Panc1 (cell line): ENCODE measurements at regions not wholly inside any gene's neighbourhood (a gene's known extent, or its start where the extent isn't known, plus 50 kb on each side); places are given as distances from the start of the nearest gene placed in this dataset.

Source experiments
- ATAC-seq: fragments of 200-7000 bp; cut with Tn5 transposase; 2 replicates; pipeline ENCODE4 v1.9.1; 2020; ENCODE audit warnings: mild to moderate bottlenecking, moderate library complexity
- BruUV-seq: library from RNA; stranded (reverse); fragments of 400-500 nt; replicated peaks from 2 replicates; lab custom pipeline; 2021; lab: Mats Ljungman, UMichigan
- CTCF ChIA-PET: fragments of 300-600 bp; sonication (Branson Sonifier 250); formaldehyde crosslinking; loops from one replicate; lab custom pipeline; 2022; ENCODE audit warnings: antibody characterized with exemption; lab: Charles Lee
- POLR2A ChIA-PET: fragments of 300-600 bp; sonication (Branson Sonifier 250); formaldehyde crosslinking; loops from one replicate; lab custom pipeline; 2022; ENCODE audit warnings: antibody characterized with exemption; lab: Charles Lee
- DNase-seq: peaks from one replicate; pipeline ENCODE4 v3.0.0-alpha.2; 2010; ENCODE audit warnings: low read depth, low spot score
- H3K27ac ChIP-seq: 2 replicates; pipeline ENCODE4 v1.5.1; 2011; ENCODE audit warnings: mild to moderate bottlenecking, low read length, inconsistent platforms
- H3K27me3 ChIP-seq: fragments of 200-500 bp; sonication (Bioruptor generic); 2 replicates; pipeline ENCODE4 v1.6.0; 2014; ENCODE audit warnings: low read length, inconsistent platforms; ENCODE audit not compliant: control insufficient read depth, insufficient read depth
- H3K36me3 ChIP-seq: fragments of 200-500 bp; sonication (Bioruptor generic); 2 replicates; pipeline ENCODE4 v1.5.1; 2014; ENCODE audit warnings: inconsistent platforms, mild to moderate bottlenecking, low read length, moderate library complexity; ENCODE audit not compliant: control insufficient read depth, insufficient read depth
- H3K4me1 ChIP-seq: 2 replicates; pipeline ENCODE4 v1.5.1; 2011; ENCODE audit warnings: inconsistent platforms, mild to moderate bottlenecking, low read length, moderate library complexity; ENCODE audit not compliant: control insufficient read depth, insufficient read depth
- H3K4me3 ChIP-seq, 2 experiments: 2 replicates each; pipeline ENCODE4 v1.5.1; 2011 to 2012; ENCODE audit warnings: low read depth in 2 of 2, low read length in 2 of 2, mild to moderate bottlenecking in 2 of 2, inconsistent platforms in 1 of 2, moderate library complexity in 1 of 2
- H3K9me3 ChIP-seq: fragments of 200-500 bp; sonication (Bioruptor generic); 2 replicates; pipeline ENCODE4 v1.5.1; 2014; ENCODE audit warnings: low read depth, mild to moderate bottlenecking, inconsistent platforms, low read length, moderate library complexity; ENCODE audit not compliant: control insufficient read depth, insufficient read depth
- CTCF ChIP-seq: fragments of 450-650 bp; IDR thresholded peaks from 2 replicates; pipeline ENCODE4 v1.5.1; 2017; ENCODE audit warnings: mild to moderate bottlenecking
- POLR2AphosphoS5 ChIP-seq: IDR thresholded peaks from 2 replicates; pipeline ENCODE4 v1.6.1; 2012; ENCODE audit warnings: mild to moderate bottlenecking, low read depth, low read length, moderate library complexity
- REST ChIP-seq, 2 experiments: IDR thresholded peaks; 2 replicates each; pipeline ENCODE4 v1.6.1; 2011 to 2012; ENCODE audit warnings: low read depth in 2 of 2, control low read depth in 1 of 2, low read length in 1 of 2, mild to moderate bottlenecking in 1 of 2, moderate library complexity in 1 of 2; ENCODE audit not compliant: insufficient read depth in 1 of 2
- SIN3A ChIP-seq: IDR thresholded peaks from 2 replicates; pipeline ENCODE4 v1.6.1; 2012; ENCODE audit warnings: low read depth, mild to moderate bottlenecking, low read length, moderate library complexity, borderline replicate concordance; ENCODE audit not compliant: insufficient read depth
- TCF7L2 ChIP-seq: IDR thresholded peaks from 2 replicates; pipeline ENCODE4 v1.6.1; 2011; ENCODE audit warnings: mild to moderate bottlenecking, low read depth, low read length, inconsistent platforms
- in situ Hi-C: cut with HindIII; loops from 2 replicates; pipeline ENCODE4 v1.10.0; 2016; ENCODE audit warnings: low sequenced_read_pairs, low pct_unique_long_range_greater_than_20kb
- intact Hi-C: fragments of 100-400 bp; cut with micrococcal nuclease; formaldehyde crosslinking; loops from one replicate; pipeline ENCODE4 v1.10.0; 2022; ENCODE audit not compliant: unreplicated experiment

- POLR2A ChIA-PET: no interaction called here
- in situ Hi-C loops: no loop called here
- no TSS peak for BruUV-seq
Measured at GRCh38 chr1:188763541-188763940, 1714.1 kb downstream of the BRINP3 start.

GRCh38 chr1:188769181-188769580, 1708.5 kb downstream of the BRINP3 start:
- Histone ChIP-seq H3K36me3 (no peaks in the 10 kb centered on the region), H3K27me3 (no peaks in the 10 kb centered on the region), H3K4me3 (no peak overlapping the region), H3K9me3 (no peaks in the 10 kb centered on the region), H3K4me1 (no peaks in the 10 kb centered on the region), H3K27ac (no peak overlapping the region)
- ATAC-seq (no peak), DNase-seq (no peak)
- POLR2A ChIA-PET: no interaction called here
- in situ Hi-C loops (no loop called here), intact Hi-C loops (no loop called here)
- no peak for TF ChIP-seq TCF7L2
- TF ChIP-seq CTCF: no peak
- TF ChIP-seq REST (IDR thresholded peaks at IDR 0.05; ENCODE audit: insufficient read depth in 1 of 2, low read depth in 2 of 2, low read length in 1 of 2): no peak
- no peak for TF ChIP-seq POLR2AphosphoS5
- no peak for TF ChIP-seq SIN3A
- BruUV-seq: no TSS peak
- CTCF ChIA-PET: no interaction called here

More at GRCh38 chr1:188763541-188763940, 1714.1 kb downstream of the BRINP3 start:
- H3K27me3 ChIP-seq: no peaks in the 10 kb centered on the region
- no peaks in the 10 kb centered on the region for H3K9me3 ChIP-seq
- no peak for ATAC-seq
- CTCF ChIA-PET: no interaction called here
- H3K27ac ChIP-seq: no peak overlapping the region
- TF ChIP-seq TCF7L2: no peak
- TF ChIP-seq POLR2AphosphoS5: no peak
- no peak for TF ChIP-seq SIN3A
- TF ChIP-seq REST (IDR thresholded peaks at IDR 0.05; ENCODE audit: insufficient read depth in 1 of 2, low read depth in 2 of 2, low read length in 1 of 2): no peak
- TF ChIP-seq CTCF: no peak
- no peaks in the 10 kb centered on the region for H3K4me1 ChIP-seq
- no peak overlapping the region for H3K4me3 ChIP-seq
- no peaks in the 10 kb centered on the region for H3K36me3 ChIP-seq
- DNase-seq: no peak
- intact Hi-C loops: no loop called here
